ENCODE measurements at regions not wholly inside any gene's neighbourhood (a gene's known extent, or its start where the extent isn't known, plus 50 kb on each side); places are given as distances from the start of the nearest gene placed in this dataset.

GRCh38 chr2:47276061-47276460 lies 93.0 kb upstream of the EPCAM start:
- Mint-ChIP-seq H3K27me3 (ENCODE audit: low read depth in 3 of 3) (peaks cover 0 to 3% (median 0%) of the 10 kb centered on the region in 3 donors), H3K36me3 (no peaks in the 10 kb centered on the region), H3K27ac (no peak overlapping the region), H3K4me1 (peaks cover 38% of the 10 kb centered on the region), H3K4me3 (no peak overlapping the region), H3K9me3 (no peaks in the 10 kb centered on the region)
- H3K27me3 ChIP-seq (ENCODE audit: control insufficient read depth in 2 of 2, insufficient read depth in 2 of 2, low read length in 2 of 2) = no peaks in the 10 kb centered on the region
- H3K27ac ChIP-seq (ENCODE audit: low read depth in 1 of 2, low read length in 2 of 2) = no peak overlapping the region
- no peaks in the 10 kb centered on the region for H3K36me3 ChIP-seq (replicated peaks in 1 of 2; ENCODE audit: control insufficient read depth in 1 of 2, insufficient read depth in 2 of 2, low read length in 2 of 2)
- H3K4me3 ChIP-seq (replicated peaks in 1 of 3; ENCODE audit: low read depth in 2 of 3, low read length in 3 of 3) = no peak overlapping the region
- no peaks in the 10 kb centered on the region for H4K20me1 ChIP-seq (ENCODE audit: insufficient read depth, low read length)
- H2AFZ ChIP-seq (ENCODE audit: insufficient read depth, low read depth, low read length, poor library complexity, severe bottlenecking) = no peak overlapping the region
- H3K9ac ChIP-seq (ENCODE audit: insufficient read depth, low read length, poor library complexity, severe bottlenecking) = no peak overlapping the region
- H3K9me3 ChIP-seq (replicated peaks in 1 of 2; ENCODE audit: control insufficient read depth in 1 of 2, insufficient read depth in 1 of 2, low read length in 2 of 2) = no peaks in the 10 kb centered on the region
- no peak for DNase-seq
- H3K79me2 ChIP-seq (ENCODE audit: insufficient read depth, low read length) = no peaks in the 10 kb centered on the region
- peaks cover 34 to 35% of the 10 kb centered on the region in 2 donors for H3K4me1 ChIP-seq (ENCODE audit: control insufficient read depth in 1 of 2, insufficient read depth in 2 of 2, low read length in 2 of 2)
- WGBS (ENCODE audit: insufficient coverage) = no CpG with 5 or more reads among the region's 3 CpGs
- no peak overlapping the region for H3K4me2 ChIP-seq (replicated peaks; ENCODE audit: extremely low read depth, low read length, poor library complexity, severe bottlenecking)
- TF ChIP-seq CTCF (IDR thresholded peaks at IDR 0.05) = no peak
- intact Hi-C loops (cut with micrococcal nuclease) = no loop called here

GRCh38 chr2:47274054-47274782 lies 94.9 kb upstream of the EPCAM start:
- no peaks in the 10 kb centered on the region for H3K9me3 ChIP-seq (replicated peaks in 1 of 2; ENCODE audit: control insufficient read depth in 1 of 2, insufficient read depth in 1 of 2, low read length in 2 of 2)
- Mint-ChIP-seq H3K9me3 (no peaks in the 10 kb centered on the region), H3K27ac (peak overlapping the region in 3 of 7 donors; percentile 69 to 85 (median 79)), H3K4me1 (peaks cover 45% of the 10 kb centered on the region), H3K36me3 (no peaks in the 10 kb centered on the region), H3K4me3 (no peak overlapping the region), H3K27me3 (ENCODE audit: low read depth in 3 of 3) (peaks cover 0 to 3% (median 1%) of the 10 kb centered on the region in 3 donors)
- H3K79me2 ChIP-seq (ENCODE audit: insufficient read depth, low read length) = no peaks in the 10 kb centered on the region
- H3K27me3 ChIP-seq (ENCODE audit: control insufficient read depth in 2 of 2, insufficient read depth in 2 of 2, low read length in 2 of 2) = no peaks in the 10 kb centered on the region
- DNase-seq = no peak
- peak overlapping the region; percentile 37 to 65 for H3K27ac ChIP-seq (ENCODE audit: low read depth in 1 of 2, low read length in 2 of 2)
- peaks cover 34 to 35% of the 10 kb centered on the region in 2 donors for H3K4me1 ChIP-seq (ENCODE audit: control insufficient read depth in 1 of 2, insufficient read depth in 2 of 2, low read length in 2 of 2)
- WGBS (ENCODE audit: insufficient coverage) = 96% methylated on average over 10 of the region's 10 CpGs
- H3K9ac ChIP-seq (ENCODE audit: insufficient read depth, low read length, poor library complexity, severe bottlenecking) = no peak overlapping the region
- no peaks in the 10 kb centered on the region for H4K20me1 ChIP-seq (ENCODE audit: insufficient read depth, low read length)
- TF ChIP-seq CTCF (IDR thresholded peaks at IDR 0.05) = no peak
- intact Hi-C loops (cut with micrococcal nuclease) = loop anchor here (5.0 kb wide), 2 partner anchors 38 to 48 kb away; no protein-coding TSS in a partner anchor
- peak overlapping the region; percentile 42 for H2AFZ ChIP-seq (ENCODE audit: insufficient read depth, low read depth, low read length, poor library complexity, severe bottlenecking)
- no peak overlapping the region for H3K4me2 ChIP-seq (replicated peaks; ENCODE audit: extremely low read depth, low read length, poor library complexity, severe bottlenecking)
- no peak overlapping the region for H3K4me3 ChIP-seq (replicated peaks in 1 of 3; ENCODE audit: low read depth in 2 of 3, low read length in 3 of 3)
- no peaks in the 10 kb centered on the region for H3K36me3 ChIP-seq (replicated peaks in 1 of 2; ENCODE audit: control insufficient read depth in 1 of 2, insufficient read depth in 2 of 2, low read length in 2 of 2)

Measured in CD14-positive monocyte (primary cell).